Ectodermal cell (in vitro differentiated cells): ENCODE measurements at regions not wholly inside any gene's neighbourhood (a gene's known extent, or its start where the extent isn't known, plus 50 kb on each side); places are given as distances from the start of the nearest gene placed in this dataset.

ENCODE experiments used
- H3K27ac ChIP-seq: 2 replicates; pipeline ENCODE4 v1.7.0; 2013; ENCODE audit warnings: mild to moderate bottlenecking, low read depth, low read length; ENCODE audit not compliant: insufficient read depth, poor library complexity, severe bottlenecking
- H3K27me3 ChIP-seq: 2 replicates; pipeline ENCODE4 v1.7.0; 2013; ENCODE audit warnings: mild to moderate bottlenecking, low read length; ENCODE audit not compliant: insufficient read depth, control insufficient read depth, poor library complexity, severe bottlenecking
- H3K36me3 ChIP-seq: one replicate; pipeline ENCODE4 v1.7.0; 2013; ENCODE audit warnings: low read length; ENCODE audit not compliant: control insufficient read depth, insufficient read depth
- H3K4me1 ChIP-seq: one replicate; pipeline ENCODE4 v1.7.0; 2013; ENCODE audit warnings: low read length; ENCODE audit not compliant: control insufficient read depth, insufficient read depth
- H3K4me3 ChIP-seq: 2 replicates; pipeline ENCODE4 v1.7.0; 2013; ENCODE audit warnings: low read depth, low read length, control low read depth; ENCODE audit not compliant: insufficient read depth
- H3K9me3 ChIP-seq: 2 replicates; pipeline ENCODE4 v1.7.0; 2013; ENCODE audit warnings: mild to moderate bottlenecking, low read length, moderate library complexity; ENCODE audit not compliant: control insufficient read depth
- WGBS, 2 experiments: methylation state at CpG; one replicate each; pipeline ENCODE4 v1.1.7; 2013; ENCODE audit warnings: missing lambda C conversion rate in 2 of 2; 5-methylcytosine and 5-hydroxymethylcytosine counted together

DNA sequence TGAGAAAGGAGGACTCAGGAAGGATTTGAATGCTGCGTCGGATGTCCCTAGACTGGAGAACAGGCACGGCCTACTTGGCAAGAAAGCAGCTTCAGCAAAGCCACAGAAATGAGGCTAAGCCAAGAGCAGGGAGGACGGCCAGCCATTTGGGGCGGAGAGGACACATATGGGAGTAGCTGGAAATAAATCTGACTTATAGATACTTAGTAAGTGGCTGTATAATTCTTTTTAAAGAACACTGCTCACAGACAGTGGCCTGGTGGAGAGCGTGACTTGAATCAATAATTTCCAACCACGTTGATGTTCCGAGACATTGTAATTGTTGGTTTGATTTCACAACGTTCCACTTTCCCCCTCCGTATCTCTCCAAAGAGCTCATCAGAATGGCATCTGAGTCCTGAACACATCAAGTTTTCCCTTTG lies 67.7 kb upstream of the JCAD start:
- Histone ChIP-seq H3K36me3 (no peaks in the 10 kb centered on the region), H3K27me3 (no peaks in the 10 kb centered on the region), H3K4me1 (no peaks in the 10 kb centered on the region), H3K9me3 (no peaks in the 10 kb centered on the region), H3K4me3 (no peak overlapping the region), H3K27ac (no peak overlapping the region)
- WGBS, 2 experiments: 93 to 98% methylated on average over 10 of the region's 10 CpGs

DNA sequence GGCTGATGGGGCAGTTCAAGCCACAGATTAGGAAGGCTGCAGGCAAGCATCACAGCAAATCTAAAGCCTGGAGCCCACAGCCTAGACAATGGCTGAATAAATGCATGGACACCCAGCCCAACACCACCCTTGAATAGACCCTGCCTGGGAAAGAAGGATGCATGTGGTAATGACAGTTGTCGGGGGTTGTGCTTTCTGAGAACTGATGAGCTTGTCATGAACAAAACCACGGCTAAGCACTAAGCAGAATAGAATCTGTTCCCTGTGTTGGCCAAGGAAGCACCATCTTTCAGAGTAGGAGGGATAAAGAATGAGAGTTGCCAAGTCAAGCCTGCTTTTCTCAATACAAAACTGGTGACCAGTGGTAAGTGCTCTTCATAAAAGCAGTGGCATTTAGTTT lies 66.1 kb upstream of the JCAD start:
- 93 to 95% methylated on average over 2 of the region's 2 CpGs for WGBS, 2 experiments
- no peaks in the 10 kb centered on the region for H3K27me3 ChIP-seq
- no peaks in the 10 kb centered on the region for H3K4me1 ChIP-seq
- H3K4me3 ChIP-seq: no peak overlapping the region
- H3K27ac ChIP-seq: no peak overlapping the region
- no peaks in the 10 kb centered on the region for H3K9me3 ChIP-seq
- no peaks in the 10 kb centered on the region for H3K36me3 ChIP-seq

DNA sequence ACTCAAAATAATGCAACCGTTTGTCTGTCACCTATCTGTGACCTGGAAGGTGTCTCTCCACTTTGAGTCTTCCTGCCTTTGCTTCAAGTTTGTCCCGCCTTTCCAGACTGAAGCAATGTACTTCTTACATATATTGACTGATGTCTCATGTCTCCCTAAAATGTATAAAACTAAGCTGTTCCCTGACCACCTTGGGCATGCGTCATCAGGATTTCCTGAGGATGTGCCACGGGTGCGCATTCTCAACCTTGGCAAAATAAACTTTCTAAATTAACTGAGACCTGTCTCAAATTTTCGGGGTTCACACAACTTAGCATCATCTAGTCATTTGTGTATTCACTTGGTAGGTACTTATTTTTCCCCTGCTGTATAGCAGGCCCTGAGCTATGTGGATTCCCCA lies 65.3 kb upstream of the JCAD start:
- Histone ChIP-seq H3K9me3 (no peaks in the 10 kb centered on the region), H3K4me1 (no peaks in the 10 kb centered on the region), H3K27me3 (no peaks in the 10 kb centered on the region), H3K27ac (no peak overlapping the region), H3K4me3 (no peak overlapping the region), H3K36me3 (no peaks in the 10 kb centered on the region)
- 95% methylated on average over 6 of the region's 6 CpGs for WGBS, 2 experiments

DNA sequence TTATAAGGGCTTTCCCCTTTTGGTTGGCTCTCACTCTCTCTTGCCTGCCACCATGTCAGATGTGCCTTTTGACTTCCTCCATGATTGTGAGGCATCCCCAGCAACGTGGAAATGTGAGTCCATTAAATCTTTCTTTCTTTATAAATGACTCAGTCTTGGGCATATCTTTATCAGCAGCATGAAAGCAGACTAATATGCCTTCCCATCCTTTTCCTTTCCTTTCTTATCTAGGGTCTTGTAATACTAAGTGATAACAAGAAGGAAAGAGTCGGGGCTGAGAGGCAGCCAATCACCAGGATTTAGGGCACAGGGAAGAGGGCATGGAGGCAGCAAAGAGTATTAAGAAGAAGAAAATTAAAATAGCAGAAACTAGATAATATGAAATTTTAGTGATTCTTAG lies 62.0 kb upstream of the JCAD start:
- WGBS, 2 experiments: 91 to 92% methylated on average over 2 of the region's 2 CpGs
- no peak overlapping the region for H3K27ac ChIP-seq
- H3K27me3 ChIP-seq: no peaks in the 10 kb centered on the region
- no peak overlapping the region for H3K4me3 ChIP-seq
- no peaks in the 10 kb centered on the region for H3K9me3 ChIP-seq
- H3K4me1 ChIP-seq: no peaks in the 10 kb centered on the region
- H3K36me3 ChIP-seq: no peaks in the 10 kb centered on the region

DNA sequence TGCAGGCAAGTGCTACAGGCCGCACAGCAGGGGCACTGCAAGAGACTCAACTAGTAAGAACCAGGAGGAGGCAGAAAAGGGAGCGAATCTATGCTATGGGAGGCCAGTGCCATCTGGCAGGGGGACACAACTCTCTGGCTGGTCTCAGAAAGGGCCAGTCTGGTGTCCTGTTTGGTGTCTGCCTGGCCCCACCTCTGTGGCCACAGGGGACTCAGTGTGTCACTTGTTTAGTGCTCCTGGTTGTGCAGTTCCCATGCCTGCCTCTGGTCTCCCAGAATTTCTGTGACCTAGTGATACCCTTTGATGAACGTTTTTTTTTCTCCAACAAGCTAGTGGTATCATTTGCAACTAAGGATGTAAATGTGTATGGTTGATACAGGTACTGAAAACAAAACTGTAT lies 59.2 kb upstream of the JCAD start:
- Histone ChIP-seq H3K9me3 (no peaks in the 10 kb centered on the region), H3K36me3 (no peaks in the 10 kb centered on the region), H3K27ac (no peak overlapping the region), H3K27me3 (no peaks in the 10 kb centered on the region), H3K4me1 (peaks cover 14% of the 10 kb centered on the region), H3K4me3 (no peak overlapping the region)
- WGBS, 2 experiments: 92 to 93% methylated on average over 3 of the region's 3 CpGs

DNA sequence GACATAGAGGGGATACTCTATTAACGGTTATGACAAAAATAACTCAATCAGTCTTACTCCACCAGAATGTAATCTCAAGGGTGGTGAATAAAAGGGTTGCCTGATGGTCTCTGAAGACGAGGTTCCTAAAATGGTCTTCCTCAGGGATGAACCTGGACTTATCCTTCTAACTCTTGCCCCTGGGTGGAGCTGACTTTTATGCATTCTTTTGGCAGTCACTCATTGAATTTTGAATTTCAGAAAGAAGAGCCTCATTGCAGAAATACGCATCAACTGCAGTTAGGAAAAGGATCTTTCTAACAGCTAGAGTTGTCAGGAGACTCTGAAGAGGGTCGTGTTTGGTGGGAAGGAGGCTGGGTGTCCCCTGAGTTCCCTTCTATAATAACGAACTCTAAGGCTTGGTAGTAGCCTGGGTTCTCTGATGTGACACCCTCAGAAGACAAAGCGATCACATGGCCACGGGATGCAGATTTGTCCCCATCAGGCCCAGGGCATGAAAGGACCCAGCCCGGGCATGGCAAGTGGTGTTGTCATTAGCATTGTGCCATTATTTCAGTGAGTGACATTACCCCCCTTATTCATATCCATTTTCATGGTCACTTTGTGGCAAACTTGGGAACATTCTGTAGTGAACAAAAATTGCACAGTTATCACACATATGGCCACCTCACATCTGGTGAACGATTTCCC lies 58.6 kb upstream of the JCAD start:
- Histone ChIP-seq H3K36me3 (no peaks in the 10 kb centered on the region), H3K4me3 (no peak overlapping the region), H3K27ac (no peak overlapping the region), H3K4me1 (peaks cover 14% of the 10 kb centered on the region), H3K9me3 (no peaks in the 10 kb centered on the region), H3K27me3 (no peaks in the 10 kb centered on the region)
- WGBS, 2 experiments: 95% methylated on average over 8 to 9 of the region's 9 CpGs

DNA sequence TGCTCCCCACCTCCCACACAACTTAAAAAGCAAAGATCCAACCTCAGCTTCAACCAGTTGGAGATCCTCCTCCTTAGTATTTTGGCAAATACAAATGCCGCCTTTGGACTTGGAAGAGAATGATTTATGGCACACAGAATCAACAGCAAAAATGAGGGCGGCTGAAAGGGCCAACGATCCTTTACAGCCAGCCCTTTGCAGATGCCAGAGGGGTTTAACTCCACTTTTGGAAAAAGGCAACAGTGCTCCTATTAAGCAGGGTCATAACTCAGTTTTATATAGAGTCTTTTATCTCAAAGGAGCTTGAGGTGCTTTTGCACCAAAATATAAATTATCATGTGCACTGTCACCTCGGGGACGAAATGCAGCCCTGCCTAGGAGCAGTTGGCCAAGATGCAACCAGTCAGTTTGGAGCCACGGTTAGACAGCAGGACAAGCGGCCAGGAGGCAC lies 56.7 kb upstream of the JCAD start:
- Histone ChIP-seq H3K4me3 (no peak overlapping the region), H3K9me3 (no peaks in the 10 kb centered on the region), H3K4me1 (peaks cover 14% of the 10 kb centered on the region), H3K27ac (no peak overlapping the region), H3K27me3 (no peaks in the 10 kb centered on the region), H3K36me3 (no peaks in the 10 kb centered on the region)
- 92 to 93% methylated on average over 7 of the region's 7 CpGs for WGBS, 2 experiments

DNA sequence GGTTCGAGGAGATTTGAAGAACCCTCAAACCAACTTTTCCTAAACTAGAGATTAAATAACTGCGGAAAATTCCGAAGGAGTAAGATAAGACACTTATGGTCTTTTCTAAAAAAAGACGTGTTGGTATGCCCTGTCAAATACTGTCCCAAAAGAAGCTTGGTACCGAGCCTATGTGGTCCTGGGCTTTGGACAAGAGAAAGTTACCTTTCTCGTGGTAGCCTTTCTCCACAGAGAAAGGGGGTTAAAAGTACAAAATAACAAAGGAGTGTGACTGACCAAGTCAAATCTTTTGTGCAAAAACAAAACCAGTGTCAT lies 56.2 kb upstream of the JCAD start:
- WGBS, 2 experiments: 82 to 86% methylated on average over 6 of the region's 6 CpGs
- Histone ChIP-seq H3K27ac (no peak overlapping the region), H3K4me1 (peaks cover 14% of the 10 kb centered on the region), H3K9me3 (no peaks in the 10 kb centered on the region), H3K27me3 (no peaks in the 10 kb centered on the region), H3K36me3 (no peaks in the 10 kb centered on the region), H3K4me3 (no peak overlapping the region)

DNA sequence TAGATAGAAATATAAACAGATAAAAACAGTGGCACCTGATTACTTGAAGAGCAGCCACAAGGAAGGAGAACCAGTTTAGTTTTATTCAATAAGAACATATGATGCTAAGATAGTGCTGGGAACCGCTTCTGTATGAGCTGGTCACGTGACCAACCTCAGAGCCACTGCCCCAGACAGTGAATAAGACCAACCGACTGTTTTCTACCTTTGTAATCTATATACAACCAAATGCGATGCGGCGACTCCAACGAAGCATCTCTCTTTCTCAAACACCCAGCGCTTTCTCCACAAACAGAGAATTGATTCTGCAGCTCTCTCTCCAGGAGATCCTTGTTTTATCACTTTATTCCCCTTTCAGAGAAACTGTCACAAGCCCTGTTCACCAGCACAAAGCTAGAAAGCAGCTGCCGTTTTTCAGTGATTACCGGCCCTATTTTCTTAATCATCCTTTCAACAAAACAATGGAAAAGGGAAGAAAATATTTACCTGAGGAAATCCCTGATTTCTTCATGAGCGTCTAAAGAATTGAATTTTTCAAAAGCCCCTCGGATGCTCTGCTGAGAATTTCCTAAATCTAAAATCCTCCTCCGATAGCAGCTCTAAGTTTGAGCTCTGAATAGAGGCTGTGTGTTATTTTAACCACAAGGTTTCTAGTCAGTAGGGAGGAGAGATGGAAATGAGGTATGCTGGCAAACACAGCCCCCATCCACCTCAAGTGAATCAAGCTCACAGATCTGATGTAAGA lies 55.7 kb upstream of the JCAD start:
- H3K9me3 ChIP-seq: no peaks in the 10 kb centered on the region
- no peak overlapping the region for H3K4me3 ChIP-seq
- 60 to 63% methylated on average over 13 of the region's 13 CpGs for WGBS, 2 experiments
- H3K4me1 ChIP-seq: peaks cover 14% of the 10 kb centered on the region
- H3K27me3 ChIP-seq: no peaks in the 10 kb centered on the region
- H3K27ac ChIP-seq: peak overlapping the region; percentile 26
- H3K36me3 ChIP-seq: no peaks in the 10 kb centered on the region

DNA sequence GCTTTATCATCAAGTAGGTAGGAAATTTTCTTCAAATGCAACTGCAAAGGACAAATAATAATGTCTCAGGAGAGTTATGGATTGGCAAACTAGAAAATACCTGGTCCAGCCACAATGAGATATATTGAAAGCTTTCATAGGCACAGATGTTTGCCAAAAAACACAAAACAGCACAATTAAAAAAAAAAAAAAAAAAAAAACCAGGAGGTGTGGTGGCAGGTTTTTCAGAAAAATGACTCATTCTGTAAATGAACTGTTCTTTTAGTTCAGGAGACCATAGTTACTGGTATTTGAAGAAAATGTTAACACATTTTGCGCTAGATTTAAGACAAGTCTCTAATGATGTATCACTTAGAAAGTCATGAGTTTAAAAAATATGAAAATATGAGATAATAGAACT lies 55.0 kb upstream of the JCAD start:
- no peaks in the 10 kb centered on the region for H3K9me3 ChIP-seq
- 86 to 100% methylated on average over 1 of the region's 1 CpG for WGBS, 2 experiments
- H3K27ac ChIP-seq: no peak overlapping the region
- H3K27me3 ChIP-seq: no peaks in the 10 kb centered on the region
- H3K4me3 ChIP-seq: no peak overlapping the region
- peaks cover 14% of the 10 kb centered on the region for H3K4me1 ChIP-seq
- H3K36me3 ChIP-seq: no peaks in the 10 kb centered on the region
